ENCODE measurements at regions not wholly inside any gene's neighbourhood (a gene's known extent, or its start where the extent isn't known, plus 50 kb on each side); places are given as distances from the start of the nearest gene placed in this dataset.
A peak's percentile ranks its signal among the peaks of the same experiment; 100 is the strongest.

DNA sequence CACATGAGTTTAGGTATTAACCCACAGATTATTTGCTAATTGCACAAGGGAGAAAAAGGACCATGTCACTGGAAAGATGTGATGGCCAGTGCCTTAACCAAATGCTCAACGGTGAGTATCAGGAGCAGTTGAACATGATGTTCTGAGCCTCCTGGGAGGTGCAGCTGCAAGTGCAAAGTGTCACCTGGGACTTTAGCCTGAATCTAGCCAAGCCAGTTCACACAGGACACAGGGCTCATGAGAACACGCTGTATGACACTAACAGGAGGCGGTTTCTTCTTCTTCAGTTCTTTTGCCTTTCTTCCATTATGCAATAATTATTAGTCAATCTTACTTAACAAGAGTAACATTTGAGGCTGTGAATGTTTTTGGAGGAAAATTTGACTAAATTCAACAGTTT is 225.3 kb downstream of the THBS2 start:
- Histone ChIP-seq H3K27ac (ENCODE audit: low read depth in 2 of 2, low read length in 1 of 2) (no peak overlapping the region), H3K4me1 (ENCODE audit: control insufficient read depth in 2 of 2, insufficient read depth in 2 of 2, low read length in 1 of 2) (no peaks in the 10 kb centered on the region), H3K9me3 (ENCODE audit: control insufficient read depth in 2 of 2, insufficient read depth in 1 of 2, low read depth in 1 of 2, low read length in 1 of 2) (no peaks in the 10 kb centered on the region), H3K4me3 (ENCODE audit: low read depth in 1 of 2, low read length in 2 of 2) (no peak overlapping the region), H3K27me3 (ENCODE audit: control insufficient read depth in 1 of 2, insufficient read depth in 2 of 2, low read length in 2 of 2) (no peaks in the 10 kb centered on the region), H3K36me3 (ENCODE audit: control insufficient read depth in 2 of 2, insufficient read depth in 2 of 2, low read length in 1 of 2) (no peaks in the 10 kb centered on the region)
- WGBS, 2 donors = 70 to 84% methylated on average over 3 of the region's 3 CpGs

DNA sequence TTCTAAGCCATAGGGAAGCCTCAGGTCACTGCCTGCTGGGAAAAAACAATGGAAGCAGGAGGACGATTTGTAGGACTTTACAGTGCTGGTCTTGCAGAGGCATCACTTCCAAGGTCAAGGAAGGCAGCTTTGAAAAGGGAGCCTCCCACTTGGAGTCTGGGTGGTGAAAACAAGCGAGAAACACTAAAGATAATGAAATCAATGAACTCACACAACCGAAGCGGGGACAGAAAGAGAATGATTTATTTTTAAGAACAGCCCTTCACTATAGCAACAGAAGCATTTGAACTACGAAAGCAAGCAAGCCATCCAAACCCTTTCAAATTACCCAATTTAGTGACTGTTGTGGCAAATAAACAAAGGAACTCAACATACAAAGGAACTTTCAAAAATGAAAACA is 227.5 kb downstream of the THBS2 start:
- Histone ChIP-seq H3K4me3 (ENCODE audit: low read depth in 1 of 2, low read length in 2 of 2) (no peak overlapping the region), H3K27me3 (ENCODE audit: control insufficient read depth in 1 of 2, insufficient read depth in 2 of 2, low read length in 2 of 2) (no peaks in the 10 kb centered on the region), H3K27ac (ENCODE audit: low read depth in 2 of 2, low read length in 1 of 2) (no peak overlapping the region), H3K36me3 (ENCODE audit: control insufficient read depth in 2 of 2, insufficient read depth in 2 of 2, low read length in 1 of 2) (no peaks in the 10 kb centered on the region), H3K9me3 (ENCODE audit: control insufficient read depth in 2 of 2, insufficient read depth in 1 of 2, low read depth in 1 of 2, low read length in 1 of 2) (no peaks in the 10 kb centered on the region), H3K4me1 (ENCODE audit: control insufficient read depth in 2 of 2, insufficient read depth in 2 of 2, low read length in 1 of 2) (no peaks in the 10 kb centered on the region)
- WGBS, 2 donors = 63 to 75% methylated on average over 5 of the region's 5 CpGs

DNA sequence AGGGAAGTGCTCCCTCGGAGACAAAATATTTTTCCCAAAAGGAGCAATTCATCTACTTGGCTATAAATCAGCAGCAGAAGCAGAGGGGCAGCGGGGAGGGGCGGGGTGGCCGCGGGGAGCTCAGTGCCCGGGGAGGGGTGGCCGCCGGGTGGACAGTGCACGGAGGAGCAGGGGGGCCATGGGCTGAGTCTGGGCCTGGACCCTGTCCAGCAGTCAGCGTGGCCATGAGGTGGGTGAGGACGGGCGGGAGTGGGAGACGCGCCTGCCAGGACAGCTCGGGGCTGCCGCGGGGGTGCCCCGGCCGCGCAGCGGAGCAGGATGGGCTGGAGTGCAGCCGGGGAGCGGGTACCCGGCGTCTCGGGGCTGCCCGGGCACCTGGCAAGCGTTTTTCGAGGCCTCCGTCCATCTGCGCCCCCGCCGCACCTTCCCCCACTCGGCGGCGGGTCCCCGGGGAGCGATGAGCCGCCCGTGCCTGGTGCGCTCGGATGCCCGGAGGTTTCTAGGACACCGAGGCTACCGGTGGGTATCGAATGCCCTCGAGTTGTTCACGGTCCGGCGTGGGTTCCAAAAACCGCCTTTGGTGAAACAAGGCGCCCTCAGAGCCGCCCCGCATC is 229.5 kb downstream of the THBS2 start:
- Histone ChIP-seq H3K9me3 (ENCODE audit: control insufficient read depth in 2 of 2, insufficient read depth in 1 of 2, low read depth in 1 of 2, low read length in 1 of 2) (no peaks in the 10 kb centered on the region), H3K4me3 (ENCODE audit: low read depth in 1 of 2, low read length in 2 of 2) (no peak overlapping the region), H3K36me3 (ENCODE audit: control insufficient read depth in 2 of 2, insufficient read depth in 2 of 2, low read length in 1 of 2) (no peaks in the 10 kb centered on the region), H3K27ac (ENCODE audit: low read depth in 2 of 2, low read length in 1 of 2) (no peak overlapping the region), H3K4me1 (ENCODE audit: control insufficient read depth in 2 of 2, insufficient read depth in 2 of 2, low read length in 1 of 2) (no peaks in the 10 kb centered on the region), H3K27me3 (ENCODE audit: control insufficient read depth in 1 of 2, insufficient read depth in 2 of 2, low read length in 2 of 2) (no peaks in the 10 kb centered on the region)
- WGBS, 2 donors = 94 to 97% methylated on average over 51 to 54 of the region's 54 CpGs

DNA sequence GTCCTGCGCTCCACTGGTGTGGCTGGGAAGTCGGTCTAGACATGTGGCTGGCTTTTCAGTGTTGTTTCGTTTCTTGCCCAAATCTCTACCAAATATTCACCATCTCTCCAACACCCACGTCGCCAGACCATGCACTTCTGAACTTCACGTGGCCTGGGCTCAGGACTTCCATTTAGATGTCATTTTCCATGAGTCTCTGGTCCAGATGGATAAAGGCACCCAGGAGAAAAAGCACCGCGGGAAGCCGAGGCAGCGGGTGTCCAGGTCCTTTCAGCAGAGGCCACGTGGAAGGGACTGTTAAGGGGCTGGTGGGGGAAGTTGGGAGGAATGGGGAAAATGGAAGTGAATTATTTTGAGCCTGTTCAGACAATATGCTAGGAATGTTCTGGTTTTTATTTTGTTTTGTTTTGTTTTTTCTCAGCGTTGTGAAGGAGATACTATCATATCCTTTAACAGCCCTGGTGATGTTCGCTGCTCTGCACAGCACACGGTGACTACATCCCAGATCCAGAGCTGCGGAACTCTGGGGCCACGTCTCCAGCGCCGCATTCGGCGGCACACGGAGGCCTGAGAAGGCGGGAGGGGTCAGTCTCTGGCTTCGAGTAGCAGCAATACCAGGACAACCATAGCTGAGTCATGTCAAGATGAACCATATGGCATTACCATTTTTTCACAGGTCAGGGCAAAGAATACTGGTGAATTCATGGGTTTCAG is 230.3 kb downstream of the THBS2 start:
- Histone ChIP-seq H3K36me3 (ENCODE audit: control insufficient read depth in 2 of 2, insufficient read depth in 2 of 2, low read length in 1 of 2) (no peaks in the 10 kb centered on the region), H3K27me3 (ENCODE audit: control insufficient read depth in 1 of 2, insufficient read depth in 2 of 2, low read length in 2 of 2) (no peaks in the 10 kb centered on the region), H3K4me1 (ENCODE audit: control insufficient read depth in 2 of 2, insufficient read depth in 2 of 2, low read length in 1 of 2) (peaks cover 0 to 2% of the 10 kb centered on the region in 2 donors), H3K4me3 (ENCODE audit: low read depth in 1 of 2, low read length in 2 of 2) (no peak overlapping the region), H3K27ac (ENCODE audit: low read depth in 2 of 2, low read length in 1 of 2) (no peak overlapping the region), H3K9me3 (ENCODE audit: control insufficient read depth in 2 of 2, insufficient read depth in 1 of 2, low read depth in 1 of 2, low read length in 1 of 2) (no peaks in the 10 kb centered on the region)
- WGBS, 2 donors = 91 to 93% methylated on average over 23 of the region's 23 CpGs

DNA sequence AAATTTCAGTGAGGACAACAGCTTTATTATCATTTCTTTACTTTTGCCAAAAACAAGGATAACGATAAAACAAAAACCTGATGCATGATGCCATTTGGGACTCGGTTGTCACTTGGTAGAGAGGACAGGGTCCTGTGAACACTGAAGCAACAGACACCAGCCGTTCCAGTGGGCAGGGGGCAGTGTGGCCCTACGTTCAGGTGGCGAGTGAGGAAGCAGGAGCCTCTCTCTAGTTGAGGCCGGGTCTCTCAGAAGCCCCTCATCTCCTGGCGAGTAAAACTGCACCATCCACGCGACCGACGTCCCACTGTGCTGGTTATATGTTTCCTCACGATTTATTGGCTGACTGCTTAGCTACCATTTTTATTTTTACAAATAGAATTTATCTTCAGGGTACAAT is 231.6 kb downstream of the THBS2 start:
- Histone ChIP-seq H3K27me3 (ENCODE audit: control insufficient read depth in 1 of 2, insufficient read depth in 2 of 2, low read length in 2 of 2) (no peaks in the 10 kb centered on the region), H3K9me3 (ENCODE audit: control insufficient read depth in 2 of 2, insufficient read depth in 1 of 2, low read depth in 1 of 2, low read length in 1 of 2) (no peaks in the 10 kb centered on the region), H3K4me3 (ENCODE audit: low read depth in 1 of 2, low read length in 2 of 2) (no peak overlapping the region), H3K4me1 (ENCODE audit: control insufficient read depth in 2 of 2, insufficient read depth in 2 of 2, low read length in 1 of 2) (peaks cover 0 to 3% of the 10 kb centered on the region in 2 donors), H3K36me3 (ENCODE audit: control insufficient read depth in 2 of 2, insufficient read depth in 2 of 2, low read length in 1 of 2) (no peaks in the 10 kb centered on the region), H3K27ac (ENCODE audit: low read depth in 2 of 2, low read length in 1 of 2) (peak overlapping the region in 1 of 2 donors; percentile 15)
- 85 to 88% methylated on average over 12 of the region's 12 CpGs for WGBS, 2 donors

DNA sequence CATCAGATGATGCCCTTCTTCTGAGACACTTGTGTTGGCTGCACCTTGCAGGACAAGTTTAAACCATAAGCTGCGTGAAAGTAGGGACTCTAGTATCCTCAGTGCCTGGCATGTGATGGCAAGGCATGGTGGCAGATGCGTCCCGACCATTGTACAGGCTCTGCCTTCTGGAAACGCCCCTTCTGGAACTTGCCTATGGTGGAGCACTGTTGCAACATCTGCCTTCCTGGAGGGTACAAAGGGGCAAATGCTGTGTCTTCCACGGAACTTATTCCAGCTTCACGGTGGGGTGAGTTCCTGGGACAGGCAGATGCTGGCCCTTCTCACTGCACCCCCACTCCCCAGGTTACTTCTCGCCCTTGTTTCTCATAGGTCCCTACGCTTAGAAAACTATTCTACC is 232.8 kb downstream of the THBS2 start:
- H3K36me3 ChIP-seq (ENCODE audit: control insufficient read depth in 2 of 2, insufficient read depth in 2 of 2, low read length in 1 of 2) = no peaks in the 10 kb centered on the region
- H3K27ac ChIP-seq (ENCODE audit: low read depth in 2 of 2, low read length in 1 of 2) = peak overlapping the region in 1 of 2 donors; percentile 43
- H3K9me3 ChIP-seq (ENCODE audit: control insufficient read depth in 2 of 2, insufficient read depth in 1 of 2, low read depth in 1 of 2, low read length in 1 of 2) = no peaks in the 10 kb centered on the region
- no peaks in the 10 kb centered on the region for H3K27me3 ChIP-seq (ENCODE audit: control insufficient read depth in 1 of 2, insufficient read depth in 2 of 2, low read length in 2 of 2)
- no peak overlapping the region for H3K4me3 ChIP-seq (ENCODE audit: low read depth in 1 of 2, low read length in 2 of 2)
- peaks cover 0 to 3% of the 10 kb centered on the region in 2 donors for H3K4me1 ChIP-seq (ENCODE audit: control insufficient read depth in 2 of 2, insufficient read depth in 2 of 2, low read length in 1 of 2)
- WGBS, 2 donors = 70 to 73% methylated on average over 8 of the region's 8 CpGs

DNA sequence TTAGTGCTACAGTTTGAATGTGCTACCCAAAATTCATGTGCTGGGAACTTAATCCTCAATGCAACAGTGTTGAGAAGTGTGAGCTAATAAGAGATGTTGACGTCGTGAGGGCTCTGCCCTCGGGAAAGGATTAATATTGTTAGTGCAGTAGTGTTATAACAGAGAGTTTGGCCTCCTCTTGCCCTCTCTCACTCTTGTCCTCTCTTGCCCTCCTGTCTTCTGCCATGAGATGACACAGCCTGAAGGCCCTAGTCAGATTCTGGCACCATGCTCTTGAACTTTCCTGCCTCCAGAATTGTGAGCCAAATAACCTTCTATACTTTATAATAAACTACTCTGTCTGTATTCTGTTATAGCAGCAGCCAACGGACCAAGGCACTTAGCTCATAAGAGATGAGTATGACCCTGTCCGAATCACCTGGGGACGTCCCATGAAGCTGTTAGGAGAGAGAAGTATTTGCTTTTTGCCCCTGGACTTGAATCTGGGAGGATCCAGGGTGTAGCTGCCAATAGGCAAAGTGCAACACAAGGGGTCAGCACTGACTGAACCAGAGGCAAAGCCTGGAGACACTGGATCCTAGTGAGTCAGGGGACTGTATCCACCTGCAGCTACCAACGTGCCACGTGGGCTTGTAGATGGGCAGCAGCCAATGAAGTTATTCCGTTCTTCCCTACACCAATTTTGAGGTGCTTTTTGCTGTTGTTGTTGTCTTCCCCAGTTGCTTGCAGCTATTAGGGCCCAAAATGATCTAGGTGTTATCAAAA is 233.7 kb downstream of the THBS2 start:
- WGBS, 2 donors = 34 to 40% methylated on average over 9 of the region's 9 CpGs
- H3K4me3 ChIP-seq (ENCODE audit: low read depth in 1 of 2, low read length in 2 of 2) = no peak overlapping the region
- peaks cover 0 to 3% of the 10 kb centered on the region in 2 donors for H3K4me1 ChIP-seq (ENCODE audit: control insufficient read depth in 2 of 2, insufficient read depth in 2 of 2, low read length in 1 of 2)
- H3K27ac ChIP-seq (ENCODE audit: low read depth in 2 of 2, low read length in 1 of 2) = no peak overlapping the region
- H3K9me3 ChIP-seq (ENCODE audit: control insufficient read depth in 2 of 2, insufficient read depth in 1 of 2, low read depth in 1 of 2, low read length in 1 of 2) = no peaks in the 10 kb centered on the region
- H3K27me3 ChIP-seq (ENCODE audit: control insufficient read depth in 1 of 2, insufficient read depth in 2 of 2, low read length in 2 of 2) = no peaks in the 10 kb centered on the region
- H3K36me3 ChIP-seq (ENCODE audit: control insufficient read depth in 2 of 2, insufficient read depth in 2 of 2, low read length in 1 of 2) = no peaks in the 10 kb centered on the region

DNA sequence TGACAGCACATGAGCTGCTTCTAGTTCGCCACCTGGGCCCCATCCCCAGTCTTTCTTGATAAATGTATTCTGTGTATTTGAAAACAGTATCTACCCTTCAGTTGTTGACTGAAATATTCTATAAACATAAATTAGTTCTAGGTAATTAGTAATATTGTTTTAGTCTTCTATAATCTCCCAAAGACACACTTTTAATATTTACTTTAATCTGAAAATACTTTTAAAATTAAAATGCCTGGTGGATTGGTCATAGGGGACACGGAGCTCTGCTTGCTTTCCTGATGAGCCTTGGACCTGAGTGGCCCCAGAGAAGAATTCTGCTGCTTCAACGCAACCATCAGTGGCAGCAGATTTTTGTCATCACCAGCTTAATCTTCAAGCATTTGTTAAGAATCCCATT is 234.5 kb downstream of the THBS2 start:
- Histone ChIP-seq H3K4me3 (ENCODE audit: low read depth in 1 of 2, low read length in 2 of 2) (no peak overlapping the region), H3K27ac (ENCODE audit: low read depth in 2 of 2, low read length in 1 of 2) (no peak overlapping the region), H3K27me3 (ENCODE audit: control insufficient read depth in 1 of 2, insufficient read depth in 2 of 2, low read length in 2 of 2) (no peaks in the 10 kb centered on the region), H3K36me3 (ENCODE audit: control insufficient read depth in 2 of 2, insufficient read depth in 2 of 2, low read length in 1 of 2) (no peaks in the 10 kb centered on the region), H3K9me3 (ENCODE audit: control insufficient read depth in 2 of 2, insufficient read depth in 1 of 2, low read depth in 1 of 2, low read length in 1 of 2) (no peaks in the 10 kb centered on the region), H3K4me1 (ENCODE audit: control insufficient read depth in 2 of 2, insufficient read depth in 2 of 2, low read length in 1 of 2) (peaks cover 0 to 3% of the 10 kb centered on the region in 2 donors)
- WGBS, 2 donors = 68 to 73% methylated on average over 3 of the region's 3 CpGs

DNA sequence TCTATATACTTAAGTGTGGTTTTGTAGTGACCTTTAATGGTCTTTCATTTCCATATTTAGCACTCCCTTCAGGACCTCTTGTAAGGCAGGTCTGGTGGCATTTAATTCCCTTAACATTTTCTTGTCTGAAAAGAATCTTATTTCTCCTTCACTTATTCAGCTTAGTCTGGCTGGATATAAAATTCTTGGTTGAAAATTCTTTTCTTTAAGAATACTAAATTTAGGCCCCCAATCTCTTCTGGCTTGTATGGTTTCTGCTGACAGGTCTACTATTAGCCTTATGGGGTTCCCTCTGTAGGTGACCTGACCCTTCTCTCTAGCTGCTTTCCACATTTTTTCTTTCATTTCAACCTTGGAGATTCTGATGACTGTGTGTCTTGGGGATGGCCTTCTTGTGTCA is 236.9 kb downstream of the THBS2 start:
- Histone ChIP-seq H3K27ac (ENCODE audit: low read depth in 2 of 2, low read length in 1 of 2) (no peak overlapping the region), H3K9me3 (ENCODE audit: control insufficient read depth in 2 of 2, insufficient read depth in 1 of 2, low read depth in 1 of 2, low read length in 1 of 2) (no peaks in the 10 kb centered on the region), H3K36me3 (ENCODE audit: control insufficient read depth in 2 of 2, insufficient read depth in 2 of 2, low read length in 1 of 2) (no peaks in the 10 kb centered on the region), H3K4me3 (ENCODE audit: low read depth in 1 of 2, low read length in 2 of 2) (no peak overlapping the region), H3K27me3 (ENCODE audit: control insufficient read depth in 1 of 2, insufficient read depth in 2 of 2, low read length in 2 of 2) (no peaks in the 10 kb centered on the region), H3K4me1 (ENCODE audit: control insufficient read depth in 2 of 2, insufficient read depth in 2 of 2, low read length in 1 of 2) (peaks cover 0 to 3% of the 10 kb centered on the region in 2 donors)

Measured in esophagus (tissue), 2 donors.